WI38 (cell line): ENCODE measurements at regions not wholly inside any gene's neighbourhood (a gene's known extent, or its start where the extent isn't known, plus 50 kb on each side); places are given as distances from the start of the nearest gene placed in this dataset.
"Not testable (repeated sequence)": the region's sequence is repeated elsewhere in the genome, so short reads cannot be mapped to it uniquely, and the experiment has no call there.

Experiments used
- H3K4me3 ChIP-seq: 2 replicates; pipeline ENCODE4 v1.5.1; 2011; ENCODE audit warnings: low read depth, mild to moderate bottlenecking, control low read depth, low read length
- TF ChIP-seq, protein P1 (sequence below): IDR thresholded peaks from 2 replicates; pipeline ENCODE4 v1.5.1; 2012; ENCODE audit warnings: low read depth, mild to moderate bottlenecking, control low read depth, low read length

DNA sequence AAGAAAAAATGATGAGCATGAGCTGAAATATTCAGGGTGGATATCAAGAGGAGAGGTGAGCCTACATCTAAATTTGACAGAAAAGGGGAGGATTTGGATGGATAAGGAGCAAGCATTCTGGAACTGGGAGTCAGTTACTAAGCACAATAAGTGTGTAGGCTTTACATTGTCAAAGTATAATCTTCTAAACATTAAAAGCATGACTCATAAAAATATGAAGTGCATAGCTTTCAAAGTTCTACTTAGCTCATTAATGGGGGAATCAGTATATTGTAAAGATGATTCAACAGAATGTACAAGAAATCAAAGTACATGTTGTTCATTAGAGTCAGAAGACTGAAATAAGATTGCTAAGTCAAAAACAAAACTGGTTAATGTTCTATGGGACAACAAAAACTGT lies 248.0 kb upstream of the GAS1 start:
- TF ChIP-seq, protein P1, sequence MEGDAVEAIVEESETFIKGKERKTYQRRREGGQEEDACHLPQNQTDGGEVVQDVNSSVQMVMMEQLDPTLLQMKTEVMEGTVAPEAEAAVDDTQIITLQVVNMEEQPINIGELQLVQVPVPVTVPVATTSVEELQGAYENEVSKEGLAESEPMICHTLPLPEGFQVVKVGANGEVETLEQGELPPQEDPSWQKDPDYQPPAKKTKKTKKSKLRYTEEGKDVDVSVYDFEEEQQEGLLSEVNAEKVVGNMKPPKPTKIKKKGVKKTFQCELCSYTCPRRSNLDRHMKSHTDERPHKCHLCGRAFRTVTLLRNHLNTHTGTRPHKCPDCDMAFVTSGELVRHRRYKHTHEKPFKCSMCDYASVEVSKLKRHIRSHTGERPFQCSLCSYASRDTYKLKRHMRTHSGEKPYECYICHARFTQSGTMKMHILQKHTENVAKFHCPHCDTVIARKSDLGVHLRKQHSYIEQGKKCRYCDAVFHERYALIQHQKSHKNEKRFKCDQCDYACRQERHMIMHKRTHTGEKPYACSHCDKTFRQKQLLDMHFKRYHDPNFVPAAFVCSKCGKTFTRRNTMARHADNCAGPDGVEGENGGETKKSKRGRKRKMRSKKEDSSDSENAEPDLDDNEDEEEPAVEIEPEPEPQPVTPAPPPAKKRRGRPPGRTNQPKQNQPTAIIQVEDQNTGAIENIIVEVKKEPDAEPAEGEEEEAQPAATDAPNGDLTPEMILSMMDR = no peak
- no peak overlapping the region for H3K4me3 ChIP-seq

DNA sequence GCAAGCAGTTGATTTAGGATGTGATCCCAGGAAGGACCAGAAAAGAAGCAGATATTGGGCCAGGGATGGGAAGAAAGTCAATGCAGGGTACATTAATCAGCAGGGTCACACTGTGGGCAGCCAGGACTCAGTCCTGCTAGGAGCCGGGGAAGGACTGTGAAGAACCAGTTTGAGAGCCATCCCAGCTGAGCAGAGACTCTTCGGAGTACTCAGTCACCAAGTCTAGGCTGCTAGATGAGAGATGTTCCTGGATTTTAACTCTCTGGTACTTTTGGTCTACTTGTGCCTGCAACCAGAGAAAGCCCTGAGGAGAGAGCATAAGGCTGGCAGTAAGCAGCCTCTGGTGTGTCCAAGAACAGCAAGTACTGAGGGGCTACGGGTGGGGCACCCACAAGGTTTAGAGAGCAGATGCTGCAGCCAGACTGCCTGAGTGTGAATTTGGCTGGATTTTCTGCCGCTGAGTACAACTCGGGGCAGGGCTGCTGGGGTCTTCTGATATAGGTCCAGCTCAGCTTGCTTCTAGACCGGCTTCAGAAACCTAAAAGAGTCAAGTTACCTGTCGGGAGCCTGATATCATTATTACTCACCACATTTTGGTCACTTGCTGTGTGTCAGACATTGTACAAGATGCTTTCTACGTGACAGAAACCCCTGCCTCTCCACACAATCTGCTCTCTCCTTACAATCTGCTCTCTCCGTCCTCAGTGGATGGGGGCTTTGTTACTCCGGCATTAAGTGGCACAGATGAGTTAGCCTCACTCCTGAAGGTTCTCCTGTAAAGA lies 250.2 kb upstream of the GAS1 start:
- H3K4me3 ChIP-seq = no peak overlapping the region
- TF ChIP-seq, protein P1 = no peak

DNA sequence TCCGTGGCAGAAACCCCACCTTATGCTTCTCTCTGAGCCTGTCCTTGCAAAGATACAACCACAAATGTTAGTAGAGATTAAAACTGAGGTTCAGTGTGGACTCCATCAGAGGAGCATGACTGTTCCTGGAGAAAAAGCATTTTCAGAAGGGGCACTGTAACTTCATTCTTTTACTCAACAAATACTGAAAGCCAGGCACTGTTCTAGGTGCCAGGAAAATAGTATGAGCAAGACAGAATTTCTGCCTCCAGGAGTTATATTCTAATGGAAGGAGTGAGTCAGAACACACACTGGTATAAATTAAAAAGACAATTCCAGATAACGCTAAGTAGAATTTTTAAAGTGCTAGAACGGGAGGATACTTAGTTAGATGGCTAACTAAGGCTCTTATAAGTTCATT lies 251.4 kb upstream of the GAS1 start:
- TF ChIP-seq, protein P1 = no peak

DNA sequence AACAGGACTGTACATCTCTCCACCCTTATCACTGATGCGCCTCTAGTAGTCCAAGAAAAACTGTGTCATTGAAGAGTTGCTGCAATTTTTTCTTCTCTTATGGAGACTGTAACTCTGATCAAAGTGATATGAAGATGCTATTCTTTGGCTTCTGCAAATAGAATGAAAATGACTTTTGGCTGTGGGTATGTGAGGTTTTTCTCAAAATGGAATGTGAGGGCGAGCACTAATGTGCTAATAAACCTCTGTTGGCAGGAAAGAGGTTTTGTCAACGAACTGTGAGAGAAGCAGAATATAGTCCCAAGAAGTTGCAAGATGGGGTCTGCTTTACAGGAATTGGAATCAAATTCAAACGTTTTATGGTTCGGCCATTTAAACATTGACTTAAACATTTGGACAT lies 252.0 kb upstream of the GAS1 start:
- TF ChIP-seq, protein P1 = no peak

More for the DNA sequence above, 251.4 kb upstream of the GAS1 start:
- H3K4me3 ChIP-seq = no peak overlapping the region

DNA sequence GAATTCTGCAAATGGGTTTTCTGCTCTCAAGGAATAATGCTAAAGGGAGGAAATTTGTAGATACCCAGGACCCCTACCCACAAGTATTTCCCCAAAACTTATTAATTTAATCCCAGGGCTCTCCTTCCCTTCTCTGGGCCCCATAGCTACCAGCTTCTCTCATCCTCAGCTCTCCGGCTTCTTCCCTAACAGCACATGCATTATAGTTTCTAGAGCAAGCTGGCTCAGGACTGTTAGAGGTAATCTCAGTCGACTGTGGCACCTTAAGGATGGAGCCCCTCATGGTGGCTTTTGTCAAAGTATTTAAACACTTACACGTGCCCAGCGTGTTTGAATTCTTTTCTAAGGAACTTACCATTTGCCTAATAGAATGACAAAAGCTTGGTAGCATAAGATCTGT lies 252.5 kb upstream of the GAS1 start:
- TF ChIP-seq, protein P1 = no peak
- no peak overlapping the region for H3K4me3 ChIP-seq

More for the DNA sequence above, 252.0 kb upstream of the GAS1 start:
- H3K4me3 ChIP-seq = no peak overlapping the region

DNA sequence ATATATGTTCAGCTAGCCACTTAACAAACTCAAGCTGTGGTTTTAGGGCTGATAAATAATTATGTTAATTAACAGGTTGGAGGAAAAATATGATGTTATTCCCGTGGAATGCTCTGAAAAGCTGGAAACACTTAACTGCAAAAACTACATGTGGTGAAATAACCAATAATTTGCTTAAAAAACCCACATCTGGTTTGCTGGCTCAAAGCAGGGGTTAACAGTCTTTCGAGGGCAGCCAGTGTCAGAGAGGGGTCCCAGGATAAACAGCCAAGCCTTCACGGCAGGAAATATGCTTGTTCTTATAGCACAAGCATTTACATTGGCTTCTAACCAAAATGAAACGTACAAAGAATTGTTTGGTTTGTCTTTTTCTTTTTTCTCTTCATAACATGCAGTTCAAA lies 254.0 kb upstream of the GAS1 start:
- TF ChIP-seq, protein P1 = no peak
- H3K4me3 ChIP-seq = no peak overlapping the region

DNA sequence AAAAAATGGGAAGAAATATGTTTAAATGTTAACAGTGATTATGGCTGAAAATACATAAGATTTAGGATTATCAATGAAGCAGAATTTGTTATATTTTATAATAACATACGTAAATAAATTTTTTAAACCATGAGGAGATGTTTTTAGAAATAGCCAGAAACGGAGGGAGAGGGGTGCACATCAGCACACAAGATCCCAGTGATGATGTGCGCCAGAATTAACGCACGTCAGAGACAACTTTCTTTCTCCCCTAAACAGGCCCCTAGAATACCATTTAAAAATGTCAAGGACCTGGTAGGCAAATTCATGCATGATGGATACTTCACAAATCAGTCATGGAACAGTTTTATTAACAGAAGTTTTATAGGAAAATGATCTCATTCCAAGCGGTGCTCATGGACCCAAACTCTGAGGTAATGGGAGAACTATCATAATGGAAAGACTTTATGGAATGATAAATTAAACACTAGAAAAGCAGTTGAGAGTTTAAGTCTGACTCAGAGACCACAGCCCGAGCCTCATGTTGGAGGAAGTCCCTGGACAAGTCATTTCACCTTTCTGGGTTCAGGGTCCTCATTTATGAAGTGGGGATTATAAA lies 258.9 kb upstream of the GAS1 start:
- TF ChIP-seq, protein P1 = no peak
- no peak overlapping the region for H3K4me3 ChIP-seq

DNA sequence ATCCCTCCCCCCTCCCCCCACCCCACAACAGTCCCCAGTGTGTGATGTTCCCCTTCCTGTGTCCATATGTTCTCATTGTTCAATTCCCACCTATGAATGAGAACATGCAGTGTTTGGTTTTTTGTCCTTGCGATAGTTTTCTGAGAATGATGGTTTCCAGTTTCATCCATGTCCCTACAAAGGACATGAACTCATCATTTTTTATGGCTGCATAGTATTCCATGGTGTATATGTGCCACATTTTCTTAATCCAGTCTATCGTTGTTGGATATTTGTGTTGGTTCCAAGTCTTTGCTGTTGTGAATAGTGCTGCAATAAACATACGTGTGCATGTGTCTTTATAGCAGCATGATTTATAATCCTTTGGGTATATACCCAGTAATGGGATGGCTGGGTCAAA lies 263.4 kb upstream of the GAS1 start:
- H3K4me3 ChIP-seq = not testable (repeated sequence)
